Effector CD8-positive, alpha-beta T cell (primary cell): ENCODE measurements at regions not wholly inside any gene's neighbourhood (a gene's known extent, or its start where the extent isn't known, plus 50 kb on each side); places are given as distances from the start of the nearest gene placed in this dataset.

Experiments used
- DNase-seq: peaks from one replicate; lab custom pipeline; 2025; lab: John Stamatoyannopoulos, UW

- DNase-seq, result no peak
Observed at GRCh38 chr7:3195160-3195559, 105.9 kb upstream of the SDK1 start.

- no peak for DNase-seq
Observed at GRCh38 chr7:3196629-3197400, 104.2 kb upstream of the SDK1 start.

- DNase-seq, result no peak
Observed at GRCh38 chr7:3197567-3198213, 103.4 kb upstream of the SDK1 start.

GRCh38 chr7:3198316-3198715, 102.7 kb upstream of the SDK1 start:
- DNase-seq, result no peak

- no peak for DNase-seq
Observed at GRCh38 chr7:3200504-3200903, 100.5 kb upstream of the SDK1 start.

- DNase-seq, result no peak
Observed at GRCh38 chr7:3201306-3201705, 99.7 kb upstream of the SDK1 start.

- no peak for DNase-seq
Observed at GRCh38 chr7:3201937-3202710, 98.9 kb upstream of the SDK1 start.

GRCh38 chr7:3204526-3204925, 96.5 kb upstream of the SDK1 start:
- no peak for DNase-seq

- no peak for DNase-seq
Observed at GRCh38 chr7:3206101-3206500, 95.0 kb upstream of the SDK1 start.

GRCh38 chr7:3206771-3207191, 94.3 kb upstream of the SDK1 start:
- DNase-seq, result no peak

GRCh38 chr7:3207387-3207902, 93.6 kb upstream of the SDK1 start:
- no peak for DNase-seq

- no peak for DNase-seq
Observed at GRCh38 chr7:3210531-3210930, 90.5 kb upstream of the SDK1 start.

GRCh38 chr7:3214090-3214413, 87.0 kb upstream of the SDK1 start:
- no peak for DNase-seq

GRCh38 chr7:3215624-3216585, 85.1 kb upstream of the SDK1 start:
- no peak for DNase-seq

- no peak for DNase-seq
Observed at GRCh38 chr7:3217166-3217565, 83.9 kb upstream of the SDK1 start.

GRCh38 chr7:3218411-3219225, 82.4 kb upstream of the SDK1 start:
- DNase-seq, result no peak

GRCh38 chr7:3229904-3230470, 71.1 kb upstream of the SDK1 start:
- no peak for DNase-seq

- DNase-seq, result no peak
Observed at GRCh38 chr7:3230908-3231307, 70.1 kb upstream of the SDK1 start.

GRCh38 chr7:3232228-3232627, 68.8 kb upstream of the SDK1 start:
- no peak for DNase-seq

- no peak for DNase-seq
Observed at GRCh38 chr7:3233301-3233700, 67.8 kb upstream of the SDK1 start.
